Fibroblast of villous mesenchyme (primary cell): ENCODE measurements at regions not wholly inside any gene's neighbourhood (a gene's known extent, or its start where the extent isn't known, plus 50 kb on each side); places are given as distances from the start of the nearest gene placed in this dataset.

ENCODE experiments used
- DNase-seq: peaks from one replicate; pipeline ENCODE4 v3.0.0-alpha.2; 2010; ENCODE audit warnings: low read depth
- H3K4me3 ChIP-seq: 2 replicates; pipeline ENCODE4 v1.5.1; 2011; ENCODE audit warnings: low read depth, mild to moderate bottlenecking, low read length
- TF ChIP-seq, protein P1 (sequence below): IDR thresholded peaks from 2 replicates; pipeline ENCODE4 v1.5.1; 2012; ENCODE audit warnings: low read depth, mild to moderate bottlenecking, low read length; ENCODE audit not compliant: insufficient read depth

DNA sequence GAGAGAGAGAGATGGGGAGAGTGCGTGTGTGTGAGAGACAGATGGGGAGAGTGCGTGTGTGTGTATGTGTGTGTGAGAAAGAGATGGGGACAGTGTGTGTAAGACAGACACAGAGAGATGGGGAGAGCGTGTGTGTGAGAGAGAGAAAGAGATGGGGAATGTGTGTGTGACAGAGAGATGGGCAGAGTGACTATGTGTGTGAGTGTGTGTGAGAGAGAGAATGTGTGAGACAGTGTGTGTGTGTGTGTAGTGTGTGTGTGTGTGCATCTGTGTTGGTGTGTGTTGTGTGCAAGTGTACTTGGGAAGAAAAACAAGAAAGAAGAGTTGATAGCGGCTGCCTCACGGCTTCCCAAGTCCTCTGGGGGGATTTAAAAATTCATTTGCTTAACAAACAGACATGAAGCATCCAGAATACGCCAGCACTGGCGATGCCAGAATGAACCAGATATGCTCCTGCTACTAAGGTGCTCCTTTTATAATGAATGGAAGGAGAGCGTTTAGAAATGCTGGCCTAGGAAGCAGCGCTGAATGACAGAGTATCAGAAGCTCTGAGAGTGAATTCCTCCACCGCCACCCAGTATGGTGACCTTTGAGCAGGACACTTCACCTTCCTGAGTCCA is 186.1 kb upstream of the TSC22D2 start:
- TF ChIP-seq, protein P1, sequence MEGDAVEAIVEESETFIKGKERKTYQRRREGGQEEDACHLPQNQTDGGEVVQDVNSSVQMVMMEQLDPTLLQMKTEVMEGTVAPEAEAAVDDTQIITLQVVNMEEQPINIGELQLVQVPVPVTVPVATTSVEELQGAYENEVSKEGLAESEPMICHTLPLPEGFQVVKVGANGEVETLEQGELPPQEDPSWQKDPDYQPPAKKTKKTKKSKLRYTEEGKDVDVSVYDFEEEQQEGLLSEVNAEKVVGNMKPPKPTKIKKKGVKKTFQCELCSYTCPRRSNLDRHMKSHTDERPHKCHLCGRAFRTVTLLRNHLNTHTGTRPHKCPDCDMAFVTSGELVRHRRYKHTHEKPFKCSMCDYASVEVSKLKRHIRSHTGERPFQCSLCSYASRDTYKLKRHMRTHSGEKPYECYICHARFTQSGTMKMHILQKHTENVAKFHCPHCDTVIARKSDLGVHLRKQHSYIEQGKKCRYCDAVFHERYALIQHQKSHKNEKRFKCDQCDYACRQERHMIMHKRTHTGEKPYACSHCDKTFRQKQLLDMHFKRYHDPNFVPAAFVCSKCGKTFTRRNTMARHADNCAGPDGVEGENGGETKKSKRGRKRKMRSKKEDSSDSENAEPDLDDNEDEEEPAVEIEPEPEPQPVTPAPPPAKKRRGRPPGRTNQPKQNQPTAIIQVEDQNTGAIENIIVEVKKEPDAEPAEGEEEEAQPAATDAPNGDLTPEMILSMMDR, result no peak
- DNase-seq, result no peak

DNA sequence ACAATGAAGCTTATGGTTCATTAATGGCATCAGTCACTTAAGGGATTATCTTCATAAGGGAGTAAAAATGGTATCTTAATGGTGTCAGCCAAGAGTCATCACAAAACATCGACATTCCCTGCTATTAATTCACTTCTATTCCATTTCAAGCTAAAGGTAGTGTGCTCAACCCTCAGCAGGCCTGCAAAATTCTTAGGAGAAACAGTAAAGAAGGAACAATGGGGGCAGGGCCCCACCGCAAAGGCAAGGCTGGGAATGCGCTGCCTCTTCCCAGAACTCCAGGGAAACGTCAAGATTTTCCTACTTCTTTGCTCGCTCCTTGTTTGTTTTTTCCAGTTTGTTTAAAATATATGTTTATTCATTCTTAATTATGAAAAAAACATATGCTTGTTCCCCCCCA is 187.3 kb upstream of the TSC22D2 start:
- no peak for DNase-seq
- TF ChIP-seq, protein P1, result no peak
- H3K4me3 ChIP-seq, result peak overlapping the region; percentile 48

More for the DNA sequence above, 186.1 kb upstream of the TSC22D2 start:
- no peak overlapping the region for H3K4me3 ChIP-seq

DNA sequence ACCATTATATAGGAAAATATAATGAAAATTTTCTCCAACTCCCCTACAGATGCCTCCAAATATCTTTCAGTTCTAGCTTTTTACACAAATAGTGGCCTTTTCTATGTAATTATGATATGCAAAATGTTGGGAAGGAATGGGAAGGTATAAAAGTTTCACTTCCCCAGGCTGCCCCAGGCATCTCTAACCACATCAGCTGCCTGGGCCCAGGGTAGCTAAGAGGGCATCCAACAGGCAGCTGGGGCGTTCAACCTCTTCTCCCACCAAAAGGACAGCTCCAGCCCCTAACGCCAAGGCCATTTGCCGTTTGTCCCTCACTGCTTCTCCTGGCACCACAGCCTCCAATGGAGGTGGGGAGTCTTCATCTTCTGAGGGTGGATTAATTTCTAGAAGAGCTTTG is 188.1 kb upstream of the TSC22D2 start:
- TF ChIP-seq, protein P1, result no peak
- DNase-seq, result no peak
- no peak overlapping the region for H3K4me3 ChIP-seq

DNA sequence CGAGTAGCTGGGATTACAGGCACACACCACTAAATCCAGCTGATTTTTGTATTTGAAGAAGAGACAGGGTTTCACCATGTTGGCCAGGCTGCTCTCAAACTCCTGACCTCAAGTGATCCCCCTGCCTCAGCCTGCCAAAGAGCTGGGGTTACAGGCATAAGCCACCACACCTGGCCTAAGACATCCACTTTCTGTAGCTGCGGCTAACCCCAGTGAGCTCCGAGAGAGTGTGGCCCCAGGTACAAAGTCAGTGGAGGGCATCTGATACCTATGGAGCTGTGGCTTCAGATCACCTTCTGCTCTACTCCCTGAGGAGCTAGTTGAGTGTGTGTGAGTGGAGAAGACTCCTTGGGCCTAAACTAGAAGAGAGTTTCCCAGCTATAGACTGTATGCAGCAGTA is 189.3 kb upstream of the TSC22D2 start:
- DNase-seq, result no peak
- TF ChIP-seq, protein P1, result no peak
- H3K4me3 ChIP-seq, result no peak overlapping the region

DNA sequence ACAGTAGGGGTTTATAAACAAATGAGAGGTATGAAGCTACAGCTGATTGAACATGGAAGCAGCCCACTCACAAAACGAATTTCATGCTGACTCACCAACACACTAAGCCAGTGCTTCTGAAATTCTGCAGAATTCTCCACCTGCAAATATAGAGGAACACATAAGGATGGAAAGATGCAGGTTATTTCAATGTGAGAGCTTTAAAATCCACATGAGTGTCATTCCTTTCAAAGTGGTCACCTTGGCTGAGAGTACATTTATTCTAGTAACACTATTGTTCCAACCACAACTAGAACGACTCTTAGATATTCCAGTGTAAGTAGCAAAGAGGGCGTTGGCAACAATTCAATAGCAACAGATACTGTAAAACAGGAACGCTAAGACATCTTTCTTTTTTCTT is 189.9 kb upstream of the TSC22D2 start:
- TF ChIP-seq, protein P1, result no peak
- no peak for DNase-seq

DNA sequence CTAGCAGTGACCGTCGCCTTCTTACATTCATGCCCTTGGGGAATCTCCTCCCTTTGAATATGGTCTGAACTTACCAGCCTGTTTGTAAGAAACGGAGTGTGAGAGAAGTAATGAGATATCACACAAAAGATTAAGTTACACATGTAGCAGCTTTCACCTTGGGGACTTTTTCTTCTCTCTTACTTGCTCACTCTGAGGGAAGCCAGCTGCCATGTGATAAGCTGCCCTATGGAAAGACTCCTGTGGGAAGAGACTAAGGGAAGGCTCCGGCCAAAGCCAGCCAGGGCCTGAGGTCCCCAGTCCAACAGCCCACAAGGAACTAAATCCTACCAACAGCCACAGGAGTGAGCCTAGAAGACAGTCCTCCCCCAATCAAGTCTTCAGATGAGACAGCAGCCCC is 190.4 kb upstream of the TSC22D2 start:
- no peak for DNase-seq
- H3K4me3 ChIP-seq, result no peak overlapping the region
- TF ChIP-seq, protein P1, result no peak

More for the DNA sequence above, 189.9 kb upstream of the TSC22D2 start:
- no peak overlapping the region for H3K4me3 ChIP-seq
